Chondrocyte (in vitro differentiated cells): ENCODE measurements at regions not wholly inside any gene's neighbourhood (a gene's known extent, or its start where the extent isn't known, plus 50 kb on each side); places are given as distances from the start of the nearest gene placed in this dataset.

Source experiments
- DNase-seq: peaks from one replicate; pipeline ENCODE4 v3.0.0; 2021; ENCODE audit warnings: mixed read lengths, low spot score
- H3K27ac Mint-ChIP-seq: one replicate; pipeline ENCODE4 v1.8.0; 2021; ENCODE audit warnings: mild to moderate bottlenecking, moderate library complexity, mixed read lengths; ENCODE audit not compliant: unreplicated experiment
- H3K27me3 Mint-ChIP-seq: 2 replicates; pipeline ENCODE4 v1.8.0; 2021; ENCODE audit warnings: low read depth, mixed read lengths
- H3K36me3 Mint-ChIP-seq: 2 replicates; pipeline ENCODE4 v1.8.0; 2021; ENCODE audit warnings: low read depth, mixed read lengths
- H3K4me1 Mint-ChIP-seq: 2 replicates; pipeline ENCODE4 v1.8.0; 2021; ENCODE audit warnings: low read depth, mild to moderate bottlenecking, mixed read lengths
- H3K4me3 Mint-ChIP-seq: one replicate; pipeline ENCODE4 v1.8.0; 2021; ENCODE audit warnings: mild to moderate bottlenecking, moderate library complexity, mixed read lengths; ENCODE audit not compliant: unreplicated experiment
- H3K9me3 Mint-ChIP-seq: 2 replicates; pipeline ENCODE4 v1.8.0; 2021; ENCODE audit warnings: low read depth, mixed read lengths
- TF ChIP-seq, protein P1 (sequence below): fragments of 200-600 bp; sonication (generic); IDR thresholded peaks from 2 replicates; pipeline ENCODE4 v1.5.0; 2021; ENCODE audit warnings: antibody characterized with exemption, mild to moderate bottlenecking, moderate library complexity

DNA sequence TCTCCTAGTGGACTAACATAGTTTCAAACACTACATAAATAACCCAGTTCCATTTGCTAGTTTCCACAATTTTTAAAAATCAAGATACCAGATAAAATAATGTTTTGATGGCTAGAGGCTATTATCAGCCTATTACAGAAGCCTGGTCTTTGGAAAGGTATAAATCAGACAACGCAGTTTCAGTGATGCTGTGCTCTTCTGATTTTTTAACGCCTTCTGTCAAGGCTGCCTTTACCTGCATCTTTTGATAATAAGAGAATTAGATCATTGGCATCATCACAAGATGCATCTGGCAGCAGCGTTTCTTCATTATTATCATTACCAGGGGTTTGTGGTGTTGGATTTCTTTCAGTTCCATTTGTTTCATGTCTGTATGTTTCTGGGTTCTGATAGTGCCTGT, 268.7 kb downstream of the MTX2 start:
- Mint-ChIP-seq H3K27me3 (peaks cover 23% of the 10 kb centered on the region), H3K4me3 (no peak overlapping the region), H3K36me3 (no peaks in the 10 kb centered on the region), H3K9me3 (no peaks in the 10 kb centered on the region), H3K27ac (no peak overlapping the region), H3K4me1 (no peaks in the 10 kb centered on the region)
- no peak for DNase-seq
- TF ChIP-seq, protein P1, sequence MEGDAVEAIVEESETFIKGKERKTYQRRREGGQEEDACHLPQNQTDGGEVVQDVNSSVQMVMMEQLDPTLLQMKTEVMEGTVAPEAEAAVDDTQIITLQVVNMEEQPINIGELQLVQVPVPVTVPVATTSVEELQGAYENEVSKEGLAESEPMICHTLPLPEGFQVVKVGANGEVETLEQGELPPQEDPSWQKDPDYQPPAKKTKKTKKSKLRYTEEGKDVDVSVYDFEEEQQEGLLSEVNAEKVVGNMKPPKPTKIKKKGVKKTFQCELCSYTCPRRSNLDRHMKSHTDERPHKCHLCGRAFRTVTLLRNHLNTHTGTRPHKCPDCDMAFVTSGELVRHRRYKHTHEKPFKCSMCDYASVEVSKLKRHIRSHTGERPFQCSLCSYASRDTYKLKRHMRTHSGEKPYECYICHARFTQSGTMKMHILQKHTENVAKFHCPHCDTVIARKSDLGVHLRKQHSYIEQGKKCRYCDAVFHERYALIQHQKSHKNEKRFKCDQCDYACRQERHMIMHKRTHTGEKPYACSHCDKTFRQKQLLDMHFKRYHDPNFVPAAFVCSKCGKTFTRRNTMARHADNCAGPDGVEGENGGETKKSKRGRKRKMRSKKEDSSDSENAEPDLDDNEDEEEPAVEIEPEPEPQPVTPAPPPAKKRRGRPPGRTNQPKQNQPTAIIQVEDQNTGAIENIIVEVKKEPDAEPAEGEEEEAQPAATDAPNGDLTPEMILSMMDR: no peak

DNA sequence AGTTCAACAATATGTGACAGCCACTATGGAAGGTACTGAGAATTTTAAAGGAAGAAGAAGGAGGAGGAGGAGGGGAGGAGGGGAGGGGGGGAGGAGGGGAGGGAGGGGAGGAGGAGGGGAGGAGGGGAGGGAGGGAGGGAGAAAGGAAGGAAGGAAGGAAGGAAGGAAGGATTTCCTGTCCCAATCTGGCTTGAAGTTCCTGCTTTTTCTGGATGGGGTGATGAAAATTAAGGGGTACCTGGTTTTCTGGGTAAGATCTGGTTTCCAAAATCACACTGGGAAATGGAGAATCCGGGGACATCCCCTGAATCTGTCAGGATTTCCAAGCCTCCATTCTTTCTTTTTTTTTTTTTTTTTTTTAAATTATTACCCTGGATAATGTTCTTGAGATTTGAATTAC, 271.8 kb downstream of the MTX2 start:
- H3K36me3 Mint-ChIP-seq: no peaks in the 10 kb centered on the region
- H3K27ac Mint-ChIP-seq: no peak overlapping the region
- H3K9me3 Mint-ChIP-seq: no peaks in the 10 kb centered on the region
- no peak overlapping the region for H3K4me3 Mint-ChIP-seq
- DNase-seq: no peak
- TF ChIP-seq, protein P1: no peak
- H3K27me3 Mint-ChIP-seq: peaks cover 22% of the 10 kb centered on the region
- no peaks in the 10 kb centered on the region for H3K4me1 Mint-ChIP-seq

DNA sequence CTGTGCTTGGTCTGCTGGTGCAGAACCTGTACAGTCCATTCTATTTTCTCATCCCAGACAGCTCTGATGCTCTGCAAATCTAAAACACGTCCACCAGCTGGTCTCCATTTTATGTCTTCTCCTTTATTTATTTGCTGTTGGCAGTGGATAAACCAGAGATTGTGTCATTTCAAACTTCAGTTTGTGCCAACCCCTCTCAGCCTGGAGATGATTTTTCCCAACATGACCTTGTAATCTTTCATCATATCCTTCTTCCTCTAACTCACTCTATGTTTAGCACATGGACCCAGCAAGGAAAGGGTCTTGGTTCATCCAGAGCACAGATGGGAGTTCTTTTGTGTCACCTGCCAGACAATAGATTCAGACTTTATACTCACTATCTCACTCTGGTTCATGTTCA, 273.2 kb downstream of the MTX2 start:
- no peaks in the 10 kb centered on the region for H3K9me3 Mint-ChIP-seq

DNA sequence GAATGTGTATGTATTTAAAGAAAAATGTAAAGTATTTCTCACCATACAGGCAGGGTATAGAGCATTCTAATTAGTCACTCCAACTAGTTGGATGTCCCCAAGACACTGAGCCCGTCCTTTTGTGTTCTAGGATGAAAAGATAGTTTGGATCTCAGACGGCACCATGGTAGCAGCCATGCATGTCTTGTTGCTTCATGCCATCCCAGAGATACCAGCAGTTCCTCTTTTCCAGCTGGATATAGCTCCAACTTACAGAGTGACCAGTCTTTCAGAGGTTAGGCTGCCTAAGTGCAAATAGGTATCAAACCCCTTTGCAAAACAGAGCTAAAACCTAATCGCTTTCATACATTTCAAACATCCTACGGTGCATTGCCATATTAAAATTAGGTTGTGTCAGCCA, 275.3 kb downstream of the MTX2 start:
- DNase-seq: no peak
- Mint-ChIP-seq H3K4me1 (no peaks in the 10 kb centered on the region), H3K4me3 (no peak overlapping the region), H3K9me3 (no peaks in the 10 kb centered on the region), H3K27me3 (peaks cover 25% of the 10 kb centered on the region), H3K36me3 (no peaks in the 10 kb centered on the region), H3K27ac (no peak overlapping the region)
- TF ChIP-seq, protein P1: no peak

More for the DNA sequence above, 273.2 kb downstream of the MTX2 start:
- no peak overlapping the region for H3K4me3 Mint-ChIP-seq
- no peaks in the 10 kb centered on the region for H3K36me3 Mint-ChIP-seq
- TF ChIP-seq, protein P1: no peak
- DNase-seq: no peak
- H3K27me3 Mint-ChIP-seq: peaks cover 26% of the 10 kb centered on the region
- H3K4me1 Mint-ChIP-seq: no peaks in the 10 kb centered on the region
- no peak overlapping the region for H3K27ac Mint-ChIP-seq

DNA sequence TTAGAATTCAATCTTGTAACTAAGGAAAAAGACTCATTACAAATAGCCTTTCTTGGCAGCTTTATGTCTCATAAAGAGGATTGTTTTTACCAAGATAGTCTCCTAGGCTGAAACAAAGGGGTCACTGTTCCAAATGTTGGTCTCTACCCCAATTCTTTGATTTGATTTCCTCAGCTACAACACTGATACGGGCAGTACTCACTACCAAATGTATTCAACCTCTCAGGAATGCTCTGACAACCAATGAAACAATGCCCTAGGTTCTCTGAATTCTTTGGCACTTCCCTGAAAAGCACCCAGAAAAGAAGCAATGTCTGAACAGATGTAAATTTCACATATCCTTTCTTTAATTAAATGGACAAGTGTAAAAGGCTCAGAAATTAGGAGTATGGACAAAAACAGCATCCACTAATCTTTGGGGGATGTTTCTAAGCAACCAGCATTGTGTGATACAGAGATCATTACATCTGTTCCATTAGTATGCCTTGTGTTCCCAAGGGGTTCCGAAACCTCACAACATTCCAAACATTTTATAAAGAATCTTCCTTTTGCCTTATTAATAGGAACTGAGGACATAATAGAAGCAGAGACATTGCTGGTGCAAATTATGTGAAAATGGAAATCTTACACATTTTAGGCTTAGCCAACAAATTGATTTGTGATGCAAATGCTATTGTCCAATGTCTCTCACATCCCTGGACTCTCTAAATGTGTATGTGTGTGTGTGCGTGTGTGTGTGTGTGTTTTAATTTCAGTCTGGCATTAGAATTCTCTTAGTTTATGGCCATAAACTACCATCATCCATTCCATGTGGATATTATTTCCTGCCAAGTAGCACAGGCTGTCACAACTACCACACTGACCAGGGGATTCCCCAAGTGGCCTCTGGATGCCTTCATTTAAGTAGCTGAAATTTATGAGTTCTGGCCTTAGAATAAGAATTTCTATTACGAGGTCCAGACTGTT, 276.0 kb downstream of the MTX2 start:
- TF ChIP-seq, protein P1: no peak
- no peak overlapping the region for H3K27ac Mint-ChIP-seq
- H3K4me3 Mint-ChIP-seq: no peak overlapping the region
- no peak for DNase-seq
- H3K9me3 Mint-ChIP-seq: no peaks in the 10 kb centered on the region
- H3K27me3 Mint-ChIP-seq: peaks cover 24% of the 10 kb centered on the region
- H3K4me1 Mint-ChIP-seq: no peaks in the 10 kb centered on the region
- H3K36me3 Mint-ChIP-seq: no peaks in the 10 kb centered on the region
